AG10803 (cell line): ENCODE measurements at regions not wholly inside any gene's neighbourhood (a gene's known extent, or its start where the extent isn't known, plus 50 kb on each side); places are given as distances from the start of the nearest gene placed in this dataset.

Experiments used
- DNase-seq: peaks from one replicate; pipeline ENCODE4 v3.0.0; 2010; ENCODE audit warnings: low read depth
- H3K4me3 ChIP-seq: 2 replicates; pipeline ENCODE4 v1.5.1; 2011; ENCODE audit warnings: mild to moderate bottlenecking, low read length, control low read depth
- CTCF ChIP-seq: conservative IDR thresholded peaks from 2 replicates; pipeline ENCODE4 v1.5.1; 2011; ENCODE audit warnings: mild to moderate bottlenecking, low read length, control low read depth, inconsistent platforms

- no peak for DNase-seq
- no peak for TF ChIP-seq CTCF
Observed at GRCh38 chr14:38021861-38022260, 185.8 kb upstream of the SSTR1 start.

DNA sequence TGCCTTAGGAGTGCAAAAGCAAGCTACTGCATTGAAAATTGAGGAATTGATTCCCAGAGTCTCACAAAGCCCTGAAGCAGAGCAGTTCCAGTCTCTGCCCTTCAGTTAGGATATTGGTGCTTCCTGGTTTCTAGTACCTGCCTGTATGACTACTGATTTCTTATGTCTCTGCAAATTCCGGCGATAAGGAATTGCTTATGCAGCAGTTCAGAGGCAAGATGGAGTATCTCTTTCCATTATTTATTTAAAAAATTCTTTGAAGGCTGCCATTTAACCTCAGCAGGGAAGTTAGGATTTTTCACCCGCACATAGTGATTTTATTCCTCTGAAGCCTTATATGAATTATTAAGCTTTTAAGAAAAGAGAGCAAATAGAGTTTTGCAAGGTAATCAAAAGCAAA is 184.9 kb upstream of the SSTR1 start:
- no peak for DNase-seq
- no peak overlapping the region for H3K4me3 ChIP-seq
- no peak for TF ChIP-seq CTCF

More at GRCh38 chr14:38021861-38022260, 185.8 kb upstream of the SSTR1 start:
- H3K4me3 ChIP-seq, result no peak overlapping the region

- no peak for TF ChIP-seq CTCF
- H3K4me3 ChIP-seq, result no peak overlapping the region
- DNase-seq, result no peak
Observed at GRCh38 chr14:38038171-38038570, 169.5 kb upstream of the SSTR1 start.

- no peak for TF ChIP-seq CTCF
- no peak for DNase-seq
Observed at GRCh38 chr14:38038986-38039385, 168.7 kb upstream of the SSTR1 start.

GRCh38 chr14:38039496-38039895 is 168.2 kb upstream of the SSTR1 start:
- TF ChIP-seq CTCF, result no peak
- H3K4me3 ChIP-seq, result no peak overlapping the region
- peak; percentile 75 for DNase-seq

More at GRCh38 chr14:38038986-38039385, 168.7 kb upstream of the SSTR1 start:
- no peak overlapping the region for H3K4me3 ChIP-seq

DNA sequence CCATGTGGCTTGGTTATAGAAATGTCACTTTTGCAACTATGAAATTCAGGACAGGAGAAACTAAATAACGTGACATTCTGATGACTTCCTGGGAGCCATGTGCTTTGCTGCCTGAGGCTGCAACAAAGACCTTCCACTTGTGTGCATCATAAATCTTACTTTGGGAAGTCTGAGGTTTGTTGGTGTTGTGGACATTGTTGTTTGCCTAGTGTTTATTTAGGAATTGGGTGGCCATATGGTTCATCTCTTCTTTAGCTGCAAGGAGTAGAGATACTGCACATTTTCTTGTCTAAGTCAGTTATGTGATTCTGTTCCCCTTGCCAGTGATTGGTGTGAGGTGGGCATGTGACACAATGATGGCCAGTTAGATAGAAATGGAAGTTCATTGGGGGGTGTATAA is 167.3 kb upstream of the SSTR1 start:
- DNase-seq, result no peak
- TF ChIP-seq CTCF, result no peak
- no peak overlapping the region for H3K4me3 ChIP-seq

DNA sequence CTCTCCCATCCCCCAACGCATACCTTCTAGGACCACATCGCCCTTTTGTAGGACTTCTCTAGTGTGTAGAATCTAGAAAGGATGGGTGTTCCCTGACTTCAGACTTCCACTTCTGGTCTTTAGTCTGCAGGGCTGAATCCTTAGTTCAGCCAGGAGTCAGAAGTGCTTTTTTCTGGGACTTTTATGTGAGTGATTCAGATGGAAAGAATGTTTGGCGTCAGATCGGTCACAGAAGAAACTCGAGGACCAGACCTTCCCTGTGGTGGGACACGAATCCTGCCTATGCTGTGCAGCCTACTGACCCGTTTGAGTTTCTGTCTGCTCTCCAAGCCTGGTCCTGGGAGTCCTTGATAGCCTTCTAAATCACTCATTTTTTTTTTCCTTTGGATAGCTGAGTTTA is 165.4 kb upstream of the SSTR1 start:
- H3K4me3 ChIP-seq, result no peak overlapping the region
- peak; percentile 79 for DNase-seq
- TF ChIP-seq CTCF, result no peak
